Sigmoid colon (tissue), 6 donors: ENCODE measurements at regions not wholly inside any gene's neighbourhood (a gene's known extent, or its start where the extent isn't known, plus 50 kb on each side); places are given as distances from the start of the nearest gene placed in this dataset.

Experiments used
- DNase-seq: peaks from one replicate; pipeline ENCODE4 v3.0.0-alpha.2; 2019
- H3K27ac ChIP-seq, 4 donors: fragments of 200-600 bp; sonication (generic); one replicate each; pipeline ENCODE4 v1.5.1; 2016 to 2019; ENCODE audit warnings: mild to moderate bottlenecking in 1 of 4
- H3K27me3 ChIP-seq, 3 donors: fragments of 200-600 bp; sonication (generic); one replicate each; pipeline ENCODE4 v1.5.1; 2019; ENCODE audit warnings: mild to moderate bottlenecking in 1 of 3
- H3K36me3 ChIP-seq, 4 donors: fragments of 200-600 bp; sonication (generic); one replicate each; pipeline ENCODE4 v1.5.1; 2016 to 2019
- H3K4me1 ChIP-seq, 4 donors: fragments of 200-600 bp; sonication (generic); one replicate each; pipeline ENCODE4 v1.5.1; 2017 to 2019
- H3K4me3 ChIP-seq, 4 donors: fragments of 200-600 bp; sonication (generic); one replicate each; pipeline ENCODE4 v1.5.1; 2017 to 2019; ENCODE audit warnings: mild to moderate bottlenecking in 2 of 4, moderate library complexity in 1 of 4
- H3K9me3 ChIP-seq, 4 donors: fragments of 200-600 bp in 3 of 4; sonication (generic) in 3 of 4; one replicate each; pipeline versions ENCODE4 v1.5.1 to v1.6.1; 2013 to 2019
- EP300 ChIP-seq, 4 donors: sonication (generic); formaldehyde crosslinking; IDR thresholded peaks; one replicate each; pipeline ENCODE4 v1.6.1; 2017; ENCODE audit warnings: antibody characterized with exemption in 4 of 4
- POLR2A ChIP-seq, 2 donors: fragments of 450-650 bp; IDR thresholded peaks; one replicate each; pipeline ENCODE4 v1.6.1; 2016; ENCODE audit warnings: antibody characterized with exemption in 2 of 2, mild to moderate bottlenecking in 2 of 2, moderate library complexity in 2 of 2
- POLR2AphosphoS5 ChIP-seq, 4 donors: sonication (generic); formaldehyde crosslinking; IDR thresholded peaks; one replicate each; pipeline ENCODE4 v1.6.1; 2017; ENCODE audit warnings: antibody characterized with exemption in 4 of 4
- WGBS, 2 donors: extraction: QIAGEN DNeasy Blood & Tissue Kit; methylation state at CpG; one replicate each; pipeline ENCODE4 v1.1.7; 2013; 5-methylcytosine and 5-hydroxymethylcytosine counted together
- intact Hi-C: fragments of 100-400 bp; cut with DNase I; formaldehyde crosslinking; loops from one replicate; pipeline ENCODE4 v1.15.1; 2023
- TF ChIP-seq, protein P1 (sequence below), 4 experiments: fragments of 450-650 bp in 3 of 4; fragments of 200-600 bp in 1 of 4; IDR thresholded peaks; one replicate each; pipeline ENCODE4 v1.5.1; 2016 to 2019; ENCODE audit warnings: antibody characterized with exemption in 4 of 4, mild to moderate bottlenecking in 3 of 4, moderate library complexity in 2 of 4
- donor health status: healthy with polysubstance abuse.
- donor health status: healthy.

DNA sequence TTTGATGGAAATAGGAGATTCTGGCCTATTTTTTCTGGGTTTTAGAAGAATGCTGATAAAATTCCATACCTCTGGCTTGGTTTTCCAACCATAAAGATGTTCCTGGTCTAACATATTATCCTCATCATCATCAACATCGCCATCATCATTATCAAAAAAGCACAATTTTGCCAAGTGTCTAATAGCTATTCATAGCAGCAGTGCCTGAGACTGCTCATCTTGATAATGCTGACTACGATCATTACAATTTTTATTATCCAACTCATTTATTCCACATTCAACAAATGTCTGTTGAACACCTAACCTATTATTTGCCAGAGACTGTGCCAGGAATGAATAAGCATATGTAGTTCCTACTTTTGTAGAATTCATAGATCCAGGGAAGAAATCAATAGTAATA, 303.5 kb upstream of the GATB start:
- Histone ChIP-seq H3K27ac (no peak overlapping the region), H3K36me3 (no peaks in the 10 kb centered on the region), H3K9me3 (no peaks in the 10 kb centered on the region), H3K4me1 (no peaks in the 10 kb centered on the region), H3K27me3 (no peaks in the 10 kb centered on the region), H3K4me3 (no peak overlapping the region)
- TF ChIP-seq POLR2AphosphoS5 (IDR thresholded peaks at IDR 0.05) (no peak), EP300 (IDR thresholded peaks at IDR 0.05) (no peak), POLR2A (IDR thresholded peaks at IDR 0.05) (no peak)
- TF ChIP-seq, protein P1, sequence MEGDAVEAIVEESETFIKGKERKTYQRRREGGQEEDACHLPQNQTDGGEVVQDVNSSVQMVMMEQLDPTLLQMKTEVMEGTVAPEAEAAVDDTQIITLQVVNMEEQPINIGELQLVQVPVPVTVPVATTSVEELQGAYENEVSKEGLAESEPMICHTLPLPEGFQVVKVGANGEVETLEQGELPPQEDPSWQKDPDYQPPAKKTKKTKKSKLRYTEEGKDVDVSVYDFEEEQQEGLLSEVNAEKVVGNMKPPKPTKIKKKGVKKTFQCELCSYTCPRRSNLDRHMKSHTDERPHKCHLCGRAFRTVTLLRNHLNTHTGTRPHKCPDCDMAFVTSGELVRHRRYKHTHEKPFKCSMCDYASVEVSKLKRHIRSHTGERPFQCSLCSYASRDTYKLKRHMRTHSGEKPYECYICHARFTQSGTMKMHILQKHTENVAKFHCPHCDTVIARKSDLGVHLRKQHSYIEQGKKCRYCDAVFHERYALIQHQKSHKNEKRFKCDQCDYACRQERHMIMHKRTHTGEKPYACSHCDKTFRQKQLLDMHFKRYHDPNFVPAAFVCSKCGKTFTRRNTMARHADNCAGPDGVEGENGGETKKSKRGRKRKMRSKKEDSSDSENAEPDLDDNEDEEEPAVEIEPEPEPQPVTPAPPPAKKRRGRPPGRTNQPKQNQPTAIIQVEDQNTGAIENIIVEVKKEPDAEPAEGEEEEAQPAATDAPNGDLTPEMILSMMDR (IDR thresholded peaks at IDR 0.05), result no peak
- 41 to 78% methylated on average over 2 of the region's 2 CpGs for WGBS, 2 donors
- DNase-seq, result no peak
- intact Hi-C loops, result no loop called here

DNA sequence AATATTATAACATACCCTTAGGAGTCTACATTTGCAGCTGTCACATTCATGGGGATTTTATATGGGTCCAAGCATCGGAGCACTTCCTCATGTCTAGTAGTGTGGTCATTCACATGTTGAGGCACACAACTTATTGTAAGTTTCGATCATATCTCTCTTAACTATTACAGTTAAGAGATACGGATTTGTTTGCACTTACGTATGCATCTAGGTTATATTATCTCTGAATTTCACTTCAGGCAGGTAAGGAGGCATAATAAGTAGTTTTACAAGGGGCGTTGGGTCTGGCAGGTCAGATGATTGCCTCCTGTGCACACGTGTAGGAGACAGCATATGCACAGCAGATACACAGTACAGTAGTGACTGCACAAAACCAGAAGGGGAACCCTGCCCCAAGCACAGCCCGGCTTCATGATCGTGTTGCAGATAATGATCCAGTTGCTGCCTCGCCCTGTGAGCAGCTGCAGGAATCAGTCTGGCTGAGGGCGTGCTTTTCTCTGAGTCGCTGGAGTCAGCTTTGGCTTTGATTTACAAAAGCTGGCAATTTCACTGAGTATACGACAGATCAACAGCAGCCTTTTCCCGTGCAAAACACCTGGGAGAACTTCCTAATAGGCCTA, 302.9 kb upstream of the GATB start:
- intact Hi-C loops, result no loop called here
- no peak for DNase-seq
- H3K27me3 ChIP-seq, result no peaks in the 10 kb centered on the region
- WGBS, 2 donors, result 10 to 46% methylated on average over 13 of the region's 13 CpGs
- H3K9me3 ChIP-seq, result no peaks in the 10 kb centered on the region
- H3K4me1 ChIP-seq, result no peaks in the 10 kb centered on the region
- TF ChIP-seq EP300 (IDR thresholded peaks at IDR 0.05) (no peak), POLR2AphosphoS5 (IDR thresholded peaks at IDR 0.05) (no peak), POLR2A (IDR thresholded peaks at IDR 0.05) (no peak)
- TF ChIP-seq, protein P1 (IDR thresholded peaks at IDR 0.05), result no peak
- H3K4me3 ChIP-seq, result no peak overlapping the region
- H3K27ac ChIP-seq, result no peak overlapping the region
- H3K36me3 ChIP-seq, result no peaks in the 10 kb centered on the region

DNA sequence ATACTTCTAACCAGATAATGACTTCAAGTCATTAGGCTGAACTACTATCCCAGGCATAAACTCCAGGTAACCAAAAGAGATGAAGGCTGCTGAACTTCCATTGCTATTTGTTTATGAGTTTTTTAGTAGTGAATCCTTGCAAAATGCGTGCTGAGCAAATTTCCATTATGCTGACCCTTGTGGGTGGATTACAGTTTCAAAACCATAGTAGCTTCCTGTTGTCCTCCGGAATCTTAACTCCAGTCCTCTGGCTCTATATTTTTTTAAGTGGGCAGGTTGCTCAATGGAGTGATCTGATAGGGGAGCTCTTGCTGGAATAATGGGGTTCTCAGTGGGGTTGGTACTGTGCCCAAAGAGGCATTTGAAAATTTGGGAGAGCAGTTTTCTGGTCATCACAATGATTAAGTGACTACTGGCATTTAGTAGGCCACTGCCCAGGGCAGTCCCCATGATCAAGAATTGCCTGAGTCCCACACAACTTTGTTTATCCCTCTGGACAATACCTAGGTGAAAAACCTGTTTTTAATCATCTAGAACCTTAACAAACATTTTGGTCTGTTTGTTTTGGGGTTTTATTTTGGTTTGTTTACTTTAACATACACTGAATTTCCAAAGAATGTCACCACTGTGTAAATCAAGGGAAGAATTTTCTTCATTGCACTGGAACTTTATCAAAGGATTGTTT, 302.3 kb upstream of the GATB start:
- no peak overlapping the region for H3K27ac ChIP-seq
- WGBS, 2 donors, result 41 to 66% methylated on average over 2 of the region's 2 CpGs
- no peaks in the 10 kb centered on the region for H3K4me1 ChIP-seq
- no peaks in the 10 kb centered on the region for H3K27me3 ChIP-seq
- no peak for TF ChIP-seq POLR2A (IDR thresholded peaks at IDR 0.05)
- TF ChIP-seq POLR2AphosphoS5 (IDR thresholded peaks at IDR 0.05), result no peak
- no peak for TF ChIP-seq EP300 (IDR thresholded peaks at IDR 0.05)
- TF ChIP-seq, protein P1 (IDR thresholded peaks at IDR 0.05), result no peak
- intact Hi-C loops, result no loop called here
- no peak overlapping the region for H3K4me3 ChIP-seq
- peaks cover 0 to 2% (median 0%) of the 10 kb centered on the region in 4 donors for H3K9me3 ChIP-seq
- DNase-seq, result no peak
- H3K36me3 ChIP-seq, result no peaks in the 10 kb centered on the region

DNA sequence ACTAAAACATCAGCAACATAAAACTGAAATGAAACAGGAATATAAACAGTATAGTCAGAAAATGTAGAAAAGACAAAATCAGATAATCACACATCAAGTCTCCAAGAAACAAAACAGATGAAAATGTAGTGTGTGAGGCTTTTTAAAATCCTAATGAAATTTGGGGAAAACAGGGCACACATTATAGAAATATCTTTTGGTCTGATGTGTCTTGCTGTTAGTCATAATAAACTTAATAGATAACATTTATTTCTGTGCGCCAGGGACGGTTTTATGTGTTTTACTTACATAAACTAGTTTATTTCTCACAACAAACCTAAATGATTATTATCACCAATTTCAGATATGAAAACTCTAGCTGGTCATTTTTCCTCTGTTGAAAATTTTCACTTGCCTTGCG, 293.9 kb upstream of the GATB start:
- 41 to 58% methylated on average over 3 of the region's 3 CpGs for WGBS, 2 donors
- intact Hi-C loops, result no loop called here
- Histone ChIP-seq H3K9me3 (peaks cover 0 to 2% (median 0%) of the 10 kb centered on the region in 4 donors), H3K27me3 (no peaks in the 10 kb centered on the region), H3K4me1 (no peaks in the 10 kb centered on the region), H3K36me3 (no peaks in the 10 kb centered on the region), H3K27ac (no peak overlapping the region), H3K4me3 (no peak overlapping the region)
- TF ChIP-seq POLR2AphosphoS5 (IDR thresholded peaks at IDR 0.05), result no peak
- TF ChIP-seq POLR2A (IDR thresholded peaks at IDR 0.05), result no peak
- TF ChIP-seq, protein P1 (IDR thresholded peaks at IDR 0.05), result no peak
- TF ChIP-seq EP300 (IDR thresholded peaks at IDR 0.05), result no peak
- DNase-seq, result no peak
